Muscle of leg (tissue), 3 donors: ENCODE measurements at regions not wholly inside any gene's neighbourhood (a gene's known extent, or its start where the extent isn't known, plus 50 kb on each side); places are given as distances from the start of the nearest gene placed in this dataset.

Source experiments
- DNase-seq: peaks from one replicate; pipeline ENCODE4 v3.0.0; 2013
- H3K27ac ChIP-seq: one replicate; pipeline ENCODE4 v1.5.1; 2013; ENCODE audit warnings: mild to moderate bottlenecking, low read length, control low read depth
- H3K27me3 ChIP-seq: one replicate; pipeline ENCODE4 v1.6.1; 2013; ENCODE audit warnings: low read length; ENCODE audit not compliant: control insufficient read depth, insufficient read depth
- H3K36me3 ChIP-seq: one replicate; pipeline ENCODE4 v1.6.1; 2013; ENCODE audit warnings: low read length; ENCODE audit not compliant: control insufficient read depth, insufficient read depth
- H3K4me1 ChIP-seq: one replicate; pipeline ENCODE4 v1.6.1; 2013; ENCODE audit warnings: low read length; ENCODE audit not compliant: control insufficient read depth, insufficient read depth
- H3K4me3 ChIP-seq: one replicate; pipeline ENCODE4 v1.5.1; 2013; ENCODE audit warnings: low read length, control low read depth
- H3K9me3 ChIP-seq: replicated peaks from 2 replicates; pipeline ENCODE4 v1.6.1; 2013; ENCODE audit warnings: low read depth, low read length; ENCODE audit not compliant: control insufficient read depth
- whole genome bisulfite sequencing: methylation state at CpG from one replicate; pipeline ENCODE4 v1.1.5; 2013; ENCODE audit warnings: missing lambda C conversion rate; ENCODE audit not compliant: insufficient coverage; 5-methylcytosine and 5-hydroxymethylcytosine counted together

- no peaks in the 10 kb centered on the region for H3K4me1 ChIP-seq
- DNase-seq, result peak; percentile 79
- no peaks in the 10 kb centered on the region for H3K36me3 ChIP-seq
- H3K27me3 ChIP-seq, result no peaks in the 10 kb centered on the region
- H3K4me3 ChIP-seq, result no peak overlapping the region
- no peak overlapping the region for H3K27ac ChIP-seq
- H3K9me3 ChIP-seq, result no peaks in the 10 kb centered on the region
- WGBS, result 10% methylated on average over 2 of the region's 5 CpGs
Measured at GRCh38 chr5:92401492-92401891, 1018.4 kb upstream of the ARRDC3 start.

- no CpG with 5 or more reads among the region's 1 CpG for WGBS
Measured at GRCh38 chr5:92394936-92395335, 1011.8 kb upstream of the ARRDC3 start.

GRCh38 chr5:92390657-92391056, 1007.5 kb upstream of the ARRDC3 start:
- Histone ChIP-seq H3K27me3 (no peaks in the 10 kb centered on the region), H3K4me3 (no peak overlapping the region), H3K4me1 (no peaks in the 10 kb centered on the region), H3K27ac (no peak overlapping the region), H3K36me3 (no peaks in the 10 kb centered on the region), H3K9me3 (no peaks in the 10 kb centered on the region)
- no CpG with 5 or more reads among the region's 1 CpG for WGBS
- no peak for DNase-seq

More at GRCh38 chr5:92394936-92395335, 1011.8 kb upstream of the ARRDC3 start:
- Histone ChIP-seq H3K4me3 (no peak overlapping the region), H3K27ac (no peak overlapping the region), H3K27me3 (no peaks in the 10 kb centered on the region), H3K9me3 (no peaks in the 10 kb centered on the region), H3K36me3 (no peaks in the 10 kb centered on the region), H3K4me1 (no peaks in the 10 kb centered on the region)
- DNase-seq, result no peak

DNA sequence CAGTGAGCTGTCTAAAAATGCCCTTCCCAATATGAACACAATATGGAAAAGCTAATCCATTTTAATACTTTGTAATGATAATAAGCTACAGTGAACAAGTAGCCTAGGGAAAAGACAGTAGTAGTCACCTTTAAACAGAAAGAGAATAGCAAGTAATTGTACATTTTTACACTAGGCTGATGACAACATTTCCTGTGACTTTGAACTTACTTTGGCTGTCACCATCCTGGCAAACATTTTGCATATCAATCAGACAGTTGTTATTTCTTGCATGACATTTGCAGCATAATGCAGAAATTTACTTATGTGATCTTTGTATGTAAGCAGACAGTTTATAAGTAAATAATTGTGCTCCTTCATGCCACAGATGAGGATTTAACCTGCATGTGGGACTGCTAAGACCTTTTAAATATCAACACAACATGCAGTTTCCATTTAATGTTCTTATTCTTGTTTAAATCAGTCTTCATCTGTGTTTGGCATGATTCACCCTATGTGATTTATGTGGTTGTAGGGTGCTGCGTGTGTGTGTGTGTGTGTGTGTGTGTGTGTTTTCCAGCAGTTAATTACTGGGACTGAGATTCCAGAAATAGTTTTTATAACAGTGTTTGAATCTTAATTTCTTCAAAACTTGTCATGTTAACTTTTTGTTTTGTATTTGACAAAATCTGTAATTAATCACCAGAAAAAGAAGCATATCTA, 997.1 kb upstream of the ARRDC3 start:
- WGBS, result no CpG with 5 or more reads among the region's 1 CpG
- Histone ChIP-seq H3K4me1 (no peaks in the 10 kb centered on the region), H3K27me3 (no peaks in the 10 kb centered on the region), H3K9me3 (no peaks in the 10 kb centered on the region), H3K27ac (no peak overlapping the region), H3K4me3 (no peak overlapping the region), H3K36me3 (no peaks in the 10 kb centered on the region)
- no peak for DNase-seq

DNA sequence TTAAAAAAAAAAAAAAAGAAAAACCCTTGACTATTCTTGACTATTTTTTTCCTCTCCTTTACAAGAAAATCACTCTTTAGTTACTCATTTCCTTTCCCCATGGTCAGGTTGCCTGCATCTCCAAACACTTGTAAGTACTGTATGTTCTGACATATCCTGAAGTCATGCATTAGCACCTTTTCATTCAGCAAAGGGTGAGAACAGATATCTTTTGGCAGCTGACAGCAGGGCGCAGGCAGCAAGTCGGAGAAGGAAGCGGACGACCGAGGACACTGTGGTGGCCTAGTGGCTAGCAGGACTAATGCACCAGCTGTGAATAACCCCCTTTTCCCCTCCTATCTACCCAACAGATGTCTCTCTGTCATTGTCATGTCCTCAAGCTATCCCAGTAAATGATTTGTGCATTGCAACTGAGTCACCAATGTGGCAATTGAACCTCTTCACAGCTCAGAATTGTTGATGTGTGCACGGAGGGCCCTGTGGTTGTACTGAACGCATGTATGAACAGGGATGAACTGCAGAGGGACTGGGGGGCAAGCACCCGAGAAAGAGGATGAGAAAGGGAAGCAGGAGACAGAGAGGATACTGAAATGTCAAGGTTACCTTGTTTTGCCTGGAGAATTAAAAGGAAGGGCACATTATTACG, 996.0 kb upstream of the ARRDC3 start:
- Histone ChIP-seq H3K4me1 (no peaks in the 10 kb centered on the region), H3K27me3 (no peaks in the 10 kb centered on the region), H3K4me3 (no peak overlapping the region), H3K36me3 (no peaks in the 10 kb centered on the region), H3K9me3 (no peaks in the 10 kb centered on the region), H3K27ac (no peak overlapping the region)
- DNase-seq, result no peak
- 59% methylated on average over 6 of the region's 9 CpGs for WGBS

- H3K27ac ChIP-seq, result no peak overlapping the region
- no peak for DNase-seq
- 97% methylated on average over 20 of the region's 20 CpGs for WGBS
- no peaks in the 10 kb centered on the region for H3K4me1 ChIP-seq
- H3K9me3 ChIP-seq, result no peaks in the 10 kb centered on the region
- no peak overlapping the region for H3K4me3 ChIP-seq
- H3K27me3 ChIP-seq, result no peaks in the 10 kb centered on the region
- no peaks in the 10 kb centered on the region for H3K36me3 ChIP-seq
Measured at GRCh38 chr5:92374859-92375258, 991.7 kb upstream of the ARRDC3 start.

- no peaks in the 10 kb centered on the region for H3K27me3 ChIP-seq
- H3K4me3 ChIP-seq, result no peak overlapping the region
- DNase-seq, result no peak
- no peaks in the 10 kb centered on the region for H3K36me3 ChIP-seq
- WGBS, result no CpG with 5 or more reads among the region's 1 CpG
- peaks cover 3% of the 10 kb centered on the region for H3K9me3 ChIP-seq
- H3K27ac ChIP-seq, result no peak overlapping the region
- no peaks in the 10 kb centered on the region for H3K4me1 ChIP-seq
Measured at GRCh38 chr5:92372766-92373165, 989.6 kb upstream of the ARRDC3 start.

- no CpG with 5 or more reads among the region's 2 CpGs for WGBS
- no peak overlapping the region for H3K4me3 ChIP-seq
- no peaks in the 10 kb centered on the region for H3K36me3 ChIP-seq
- no peaks in the 10 kb centered on the region for H3K4me1 ChIP-seq
- H3K9me3 ChIP-seq, result peaks cover 3% of the 10 kb centered on the region
- H3K27ac ChIP-seq, result no peak overlapping the region
- no peak for DNase-seq
- H3K27me3 ChIP-seq, result no peaks in the 10 kb centered on the region
Measured at GRCh38 chr5:92371889-92372235, 988.7 kb upstream of the ARRDC3 start.

GRCh38 chr5:92371171-92371888, 988.2 kb upstream of the ARRDC3 start:
- Histone ChIP-seq H3K27ac (no peak overlapping the region), H3K27me3 (no peaks in the 10 kb centered on the region), H3K4me1 (no peaks in the 10 kb centered on the region), H3K9me3 (peaks cover 3% of the 10 kb centered on the region), H3K36me3 (no peaks in the 10 kb centered on the region), H3K4me3 (no peak overlapping the region)
- no peak for DNase-seq
- WGBS, result no CpG with 5 or more reads among the region's 3 CpGs

- H3K36me3 ChIP-seq, result no peaks in the 10 kb centered on the region
- H3K9me3 ChIP-seq, result peaks cover 3% of the 10 kb centered on the region
- H3K27me3 ChIP-seq, result no peaks in the 10 kb centered on the region
- no peaks in the 10 kb centered on the region for H3K4me1 ChIP-seq
- no CpG with 5 or more reads among the region's 3 CpGs for WGBS
- no peak for DNase-seq
- no peak overlapping the region for H3K27ac ChIP-seq
- H3K4me3 ChIP-seq, result no peak overlapping the region
Measured at GRCh38 chr5:92370032-92370431, 986.9 kb upstream of the ARRDC3 start.
